Neural crest cell (in vitro differentiated cells): ENCODE measurements at regions not wholly inside any gene's neighbourhood (a gene's known extent, or its start where the extent isn't known, plus 50 kb on each side); places are given as distances from the start of the nearest gene placed in this dataset.

Experiments
- DNase-seq: peaks from one replicate; pipeline ENCODE4 v3.0.0; 2021; ENCODE audit warnings: low read depth, mixed read lengths, low spot score
- H3K27ac Mint-ChIP-seq: one replicate; pipeline ENCODE4 v1.8.0; 2021; ENCODE audit warnings: mild to moderate bottlenecking, mixed read lengths; ENCODE audit not compliant: unreplicated experiment
- H3K27me3 Mint-ChIP-seq: 2 replicates; pipeline ENCODE4 v1.8.0; 2021; ENCODE audit warnings: low read depth, mild to moderate bottlenecking, mixed read lengths
- H3K36me3 Mint-ChIP-seq: 2 replicates; pipeline ENCODE4 v1.8.0; 2021; ENCODE audit warnings: low read depth, mild to moderate bottlenecking, mixed read lengths
- H3K4me1 Mint-ChIP-seq: 2 replicates; pipeline ENCODE4 v1.8.0; 2021; ENCODE audit warnings: mixed read lengths
- H3K4me3 Mint-ChIP-seq: one replicate; pipeline ENCODE4 v1.8.0; 2021; ENCODE audit warnings: mild to moderate bottlenecking, mixed read lengths
- H3K9me3 Mint-ChIP-seq: 2 replicates; pipeline ENCODE4 v1.8.0; 2021; ENCODE audit warnings: mixed read lengths
- CTCF ChIP-seq: fragments of 200-600 bp; sonication (generic); conservative IDR thresholded peaks from 2 replicates; pipeline ENCODE4 v1.5.0; 2021; ENCODE audit warnings: antibody characterized with exemption, mild to moderate bottlenecking

DNA sequence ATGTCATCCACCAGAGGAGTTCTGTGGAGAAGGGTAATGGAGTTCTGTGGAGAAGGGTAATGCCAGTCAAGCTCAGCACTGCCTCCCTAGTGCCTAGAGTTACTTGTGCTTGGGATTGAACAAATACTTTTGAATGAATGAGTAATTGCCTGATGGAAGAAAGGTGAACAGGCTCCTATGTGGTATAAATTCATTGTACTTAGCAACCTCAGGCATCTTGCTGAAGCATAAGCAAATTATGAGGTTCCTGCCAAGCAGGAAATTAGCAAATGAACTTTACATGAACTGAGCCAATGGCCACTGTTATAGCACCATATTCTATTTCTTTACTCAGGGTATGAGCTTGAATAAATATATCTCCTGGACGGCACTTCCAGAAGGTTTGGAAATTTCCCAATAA lies 1047.2 kb downstream of the SLC6A15 start:
- no peaks in the 10 kb centered on the region for H3K27me3 Mint-ChIP-seq
- TF ChIP-seq CTCF, result no peak
- H3K27ac Mint-ChIP-seq, result no peak overlapping the region
- DNase-seq, result no peak
- no peak overlapping the region for H3K4me3 Mint-ChIP-seq
- no peaks in the 10 kb centered on the region for H3K36me3 Mint-ChIP-seq
- peaks cover 4% of the 10 kb centered on the region for H3K9me3 Mint-ChIP-seq
- no peaks in the 10 kb centered on the region for H3K4me1 Mint-ChIP-seq

GRCh38 chr12:83864054-83864453 lies 1048.5 kb downstream of the SLC6A15 start:
- H3K27me3 Mint-ChIP-seq, result no peaks in the 10 kb centered on the region
- no peak overlapping the region for H3K4me3 Mint-ChIP-seq
- H3K4me1 Mint-ChIP-seq, result no peaks in the 10 kb centered on the region
- H3K36me3 Mint-ChIP-seq, result no peaks in the 10 kb centered on the region
- H3K9me3 Mint-ChIP-seq, result peaks cover 6% of the 10 kb centered on the region
- no peak overlapping the region for H3K27ac Mint-ChIP-seq
- DNase-seq, result no peak
- TF ChIP-seq CTCF, result no peak

- Mint-ChIP-seq H3K9me3 (peaks cover 25% of the 10 kb centered on the region), H3K4me1 (no peaks in the 10 kb centered on the region), H3K36me3 (peaks cover 7% of the 10 kb centered on the region), H3K27ac (no peak overlapping the region), H3K4me3 (no peak overlapping the region), H3K27me3 (no peaks in the 10 kb centered on the region)
- no peak for DNase-seq
- no peak for TF ChIP-seq CTCF
Measured at GRCh38 chr12:83859021-83859420, 1053.6 kb downstream of the SLC6A15 start.

- H3K27me3 Mint-ChIP-seq, result no peaks in the 10 kb centered on the region
- no peak for TF ChIP-seq CTCF
- DNase-seq, result no peak
- no peak overlapping the region for H3K27ac Mint-ChIP-seq
- no peak overlapping the region for H3K4me3 Mint-ChIP-seq
- peaks cover 20% of the 10 kb centered on the region for H3K9me3 Mint-ChIP-seq
- H3K36me3 Mint-ChIP-seq, result peaks cover 7% of the 10 kb centered on the region
- H3K4me1 Mint-ChIP-seq, result no peaks in the 10 kb centered on the region
Measured at GRCh38 chr12:83856803-83857202, 1055.8 kb downstream of the SLC6A15 start.

GRCh38 chr12:83850531-83850930 lies 1062.1 kb downstream of the SLC6A15 start:
- Mint-ChIP-seq H3K27me3 (no peaks in the 10 kb centered on the region), H3K4me3 (no peak overlapping the region), H3K36me3 (peaks cover 3% of the 10 kb centered on the region), H3K4me1 (no peaks in the 10 kb centered on the region), H3K27ac (no peak overlapping the region), H3K9me3 (peaks cover 7% of the 10 kb centered on the region)
- TF ChIP-seq CTCF, result no peak
- DNase-seq, result no peak

DNA sequence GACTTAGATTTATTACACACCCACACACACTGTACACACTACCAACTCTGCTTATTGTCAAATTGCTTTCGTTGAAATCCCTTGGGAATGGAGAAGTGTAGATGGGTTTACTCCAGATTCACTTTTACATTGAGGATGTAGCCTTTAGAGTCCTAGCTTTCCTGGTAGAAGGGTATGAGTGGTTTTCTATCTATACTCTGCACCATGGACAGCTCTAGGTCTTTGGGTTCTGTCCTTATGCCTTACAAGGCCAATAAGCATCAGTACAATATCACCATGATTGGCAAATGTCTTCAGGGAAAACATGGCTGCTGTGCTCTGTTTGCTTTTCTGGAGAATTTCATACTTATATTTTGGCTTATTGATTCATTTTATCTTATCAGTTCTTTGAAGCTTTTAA lies 1063.9 kb downstream of the SLC6A15 start:
- no peak for TF ChIP-seq CTCF
- H3K27me3 Mint-ChIP-seq, result no peaks in the 10 kb centered on the region
- DNase-seq, result no peak
- H3K4me3 Mint-ChIP-seq, result no peak overlapping the region
- H3K36me3 Mint-ChIP-seq, result no peaks in the 10 kb centered on the region
- no peaks in the 10 kb centered on the region for H3K9me3 Mint-ChIP-seq
- no peaks in the 10 kb centered on the region for H3K4me1 Mint-ChIP-seq
- no peak overlapping the region for H3K27ac Mint-ChIP-seq
